Inflammatory macrophage (primary cell): ENCODE measurements at regions not wholly inside any gene's neighbourhood (a gene's known extent, or its start where the extent isn't known, plus 50 kb on each side); places are given as distances from the start of the nearest gene placed in this dataset.
"Not testable (repeated sequence)": the region's sequence is repeated elsewhere in the genome, so short reads cannot be mapped to it uniquely, and the experiment has no call there.

Experiments
- DNase-seq, 2 donors: peaks; one replicate each; pipeline ENCODE4 v3.0.0-alpha.2; 2020 to 2022

- no peak for DNase-seq
These were observed 170.7 kb downstream of the IER5 start for GRCh38 chr1:181259026-181259745.

GRCh38 chr1:181260271-181260670 lies 171.8 kb downstream of the IER5 start:
- DNase-seq, result no peak

GRCh38 chr1:181260994-181261393 lies 172.5 kb downstream of the IER5 start:
- DNase-seq, result no peak

- DNase-seq, result no peak
These were observed 173.6 kb downstream of the IER5 start for GRCh38 chr1:181262069-181262468.

GRCh38 chr1:181263444-181263843 lies 174.9 kb downstream of the IER5 start:
- no peak for DNase-seq

- DNase-seq, result no peak
These were observed 176.3 kb downstream of the IER5 start for GRCh38 chr1:181264821-181265220.

GRCh38 chr1:181284978-181285377 lies 196.5 kb downstream of the IER5 start:
- no peak for DNase-seq

GRCh38 chr1:181295217-181295616 lies 188.1 kb upstream of the CACNA1E start:
- DNase-seq, result no peak

- DNase-seq, result no peak
These were observed 187.1 kb upstream of the CACNA1E start for GRCh38 chr1:181296180-181296579.

- no peak for DNase-seq
These were observed 175.2 kb upstream of the CACNA1E start for GRCh38 chr1:181308098-181308497.

- no peak for DNase-seq
These were observed 172.8 kb upstream of the CACNA1E start for GRCh38 chr1:181310560-181310959.

GRCh38 chr1:181312946-181313345 lies 170.4 kb upstream of the CACNA1E start:
- DNase-seq, result no peak

- no peak for DNase-seq
These were observed 169.9 kb upstream of the CACNA1E start for GRCh38 chr1:181313466-181313865.

GRCh38 chr1:181314010-181314409 lies 169.3 kb upstream of the CACNA1E start:
- DNase-seq, result no peak

GRCh38 chr1:181314959-181315358 lies 168.4 kb upstream of the CACNA1E start:
- DNase-seq, result no peak

GRCh38 chr1:181317261-181317930 lies 165.9 kb upstream of the CACNA1E start:
- no peak for DNase-seq

GRCh38 chr1:181318022-181318857 lies 165.1 kb upstream of the CACNA1E start:
- DNase-seq, result no peak

- no peak for DNase-seq
These were observed 164.5 kb upstream of the CACNA1E start for GRCh38 chr1:181318858-181319235.

- no peak for DNase-seq
These were observed 163.4 kb upstream of the CACNA1E start for GRCh38 chr1:181319907-181320306.

GRCh38 chr1:181324797-181325616 lies 158.3 kb upstream of the CACNA1E start:
- DNase-seq, result no peak

- DNase-seq, result not testable (repeated sequence)
These were observed 157.6 kb upstream of the CACNA1E start for GRCh38 chr1:181325765-181326164.

GRCh38 chr1:181326348-181326747 lies 157.0 kb upstream of the CACNA1E start:
- DNase-seq, result no peak

GRCh38 chr1:181327796-181328195 lies 155.5 kb upstream of the CACNA1E start:
- DNase-seq, result no peak
